NCI-H446 (cell line): ENCODE measurements at regions not wholly inside any gene's neighbourhood (a gene's known extent, or its start where the extent isn't known, plus 50 kb on each side); places are given as distances from the start of the nearest gene placed in this dataset.

Experiments
- DNase-seq, 2 experiments: peaks; one replicate each; lab custom pipeline; 2025; lab: John Stamatoyannopoulos, UW

DNA sequence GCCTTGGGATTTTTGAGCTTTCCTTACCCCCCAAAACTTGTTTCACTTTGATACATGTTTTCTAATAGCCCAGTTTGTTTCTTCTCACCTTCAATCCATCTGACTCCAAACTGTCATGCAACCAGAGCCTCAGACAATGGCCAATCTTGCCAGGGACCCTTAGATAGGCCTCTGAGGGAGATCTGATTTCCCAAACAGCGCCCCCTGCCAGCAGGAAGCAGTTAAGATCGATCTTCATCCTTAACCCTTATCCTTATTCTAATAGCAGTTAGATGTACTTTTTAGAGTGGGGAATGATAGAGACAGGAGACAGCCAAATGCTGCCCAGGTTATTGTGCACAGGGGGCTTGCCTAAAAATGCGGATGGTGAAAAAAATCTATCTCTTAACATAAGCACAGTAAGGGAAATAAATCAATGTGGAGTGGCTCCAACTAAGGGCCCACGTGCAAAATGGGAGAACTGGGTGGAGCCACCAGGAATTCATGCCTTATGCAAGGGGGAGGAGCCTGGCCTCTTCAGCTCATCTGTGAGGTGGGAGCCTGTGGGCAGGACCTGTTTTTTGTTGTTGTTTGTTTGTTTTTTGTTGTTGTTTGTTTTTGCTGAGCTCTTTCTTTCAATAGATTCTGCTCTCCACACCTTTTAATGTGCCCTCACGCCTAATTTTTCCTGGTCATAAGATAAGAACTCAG, 833.6 kb upstream of the AGA start:
- no peak for DNase-seq

DNA sequence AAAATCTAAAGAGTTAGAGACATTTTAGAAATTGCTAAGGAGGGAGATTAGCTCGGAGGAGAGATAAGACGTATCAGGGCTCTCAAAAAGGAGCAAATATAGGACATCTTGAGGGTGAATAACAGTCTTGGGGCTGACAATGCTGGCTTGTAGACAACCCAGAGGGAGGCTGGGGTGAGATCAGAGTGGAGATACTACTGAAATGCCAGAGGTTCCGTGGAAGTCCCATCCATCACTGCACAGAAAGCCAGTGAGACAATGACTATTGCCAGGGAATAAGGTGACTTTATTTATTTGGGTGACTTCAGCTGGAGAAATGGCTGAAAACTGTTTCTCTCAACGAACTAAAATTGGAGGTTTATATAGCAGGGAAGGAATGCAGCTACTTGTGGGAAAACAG, 838.1 kb upstream of the AGA start:
- DNase-seq: no peak

DNA sequence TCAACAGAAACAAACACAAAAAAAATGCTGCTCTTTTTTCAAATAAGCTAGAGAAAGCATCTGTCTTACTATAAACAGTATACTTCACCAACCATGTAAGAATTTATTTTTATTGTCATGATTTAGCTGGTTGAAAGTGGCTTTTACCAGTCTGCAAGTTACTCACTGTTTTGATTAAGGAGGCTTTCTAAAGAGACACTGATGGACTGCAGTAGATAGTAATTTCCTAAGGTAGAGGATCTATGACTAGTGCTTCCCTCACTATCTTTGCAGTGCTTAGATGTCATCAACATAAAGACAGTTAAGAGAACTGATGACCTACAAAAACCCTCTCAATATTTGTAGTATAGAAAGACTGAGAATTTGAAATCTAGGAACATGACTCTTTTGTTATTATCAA, 846.2 kb upstream of the AGA start:
- no peak for DNase-seq

DNA sequence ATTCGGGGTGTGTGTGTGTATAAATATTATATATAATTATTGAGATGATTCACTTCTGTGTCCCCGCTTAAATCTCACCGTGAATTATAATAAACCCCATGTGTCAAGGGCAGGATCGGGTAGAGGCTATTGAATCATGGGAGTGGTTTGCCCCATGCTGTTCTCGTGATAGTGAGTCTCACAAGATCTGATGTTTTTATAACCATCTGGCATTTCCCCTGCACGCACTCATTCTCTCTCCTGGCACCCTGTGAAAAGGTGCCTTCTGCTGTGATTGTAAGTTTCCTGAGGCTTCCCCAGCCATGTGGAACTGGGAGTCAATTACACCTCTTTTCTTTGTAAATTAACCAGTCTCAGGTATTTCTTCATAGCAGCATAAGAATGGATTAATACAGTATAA, 851.4 kb upstream of the AGA start:
- DNase-seq: no peak

DNA sequence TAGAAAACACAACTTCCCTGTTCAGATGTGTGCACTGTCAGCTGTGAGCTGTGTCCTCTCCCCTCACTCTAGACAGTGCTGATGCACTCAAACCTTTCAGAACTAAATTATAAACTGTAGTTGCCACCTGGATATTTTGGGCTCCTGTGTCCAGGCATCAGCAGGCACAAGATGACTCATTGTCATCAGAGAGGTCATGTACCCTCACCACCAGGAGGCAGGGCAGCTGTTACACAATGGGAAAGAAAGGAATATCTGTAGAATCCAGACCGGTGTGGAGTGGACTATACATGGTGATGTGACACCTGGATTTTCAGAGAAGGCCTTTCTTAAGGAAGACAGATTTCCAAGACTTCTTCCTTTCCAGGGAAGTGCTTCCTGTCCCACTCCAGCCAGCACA, 854.4 kb upstream of the AGA start:
- DNase-seq: no peak

DNA sequence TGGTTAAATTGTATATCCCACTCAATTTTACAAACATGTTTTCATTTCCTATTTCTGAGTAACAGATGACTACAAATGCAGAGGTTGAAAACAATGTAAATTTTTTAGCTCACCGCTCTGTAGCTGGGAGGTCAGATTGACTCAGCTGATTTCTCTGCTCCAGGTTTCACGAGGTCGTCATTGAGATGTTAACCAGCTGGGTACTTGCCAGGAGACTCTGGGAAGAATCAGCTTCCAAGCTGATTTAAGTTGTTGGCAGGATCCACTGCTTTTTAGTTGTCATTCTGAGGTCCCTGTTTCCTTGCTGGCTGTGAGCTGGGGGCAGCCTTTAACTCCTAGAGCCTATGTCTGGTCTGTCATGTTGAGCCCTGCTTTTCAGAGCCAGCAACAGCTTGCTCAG, 864.3 kb upstream of the AGA start:
- DNase-seq: no peak

DNA sequence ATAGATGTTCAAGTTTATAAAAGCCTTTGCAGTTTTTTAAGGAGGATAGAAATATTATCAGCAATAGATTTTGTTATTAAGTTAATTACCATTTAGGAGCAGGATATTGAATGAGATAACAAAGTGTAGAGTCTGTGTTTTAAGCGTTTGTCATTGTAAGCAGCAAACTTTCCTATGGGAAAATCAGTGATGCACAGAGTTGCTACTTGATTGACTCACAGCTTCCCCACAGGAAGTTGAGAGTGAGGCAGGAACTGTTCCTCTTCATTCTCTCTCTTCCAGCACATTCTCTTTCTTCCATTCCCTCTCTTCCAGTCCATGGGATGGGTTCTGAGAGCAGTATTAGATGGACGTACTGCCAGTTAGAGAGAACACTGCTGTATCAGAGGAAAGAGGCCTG, 867.7 kb upstream of the AGA start:
- DNase-seq: no peak

DNA sequence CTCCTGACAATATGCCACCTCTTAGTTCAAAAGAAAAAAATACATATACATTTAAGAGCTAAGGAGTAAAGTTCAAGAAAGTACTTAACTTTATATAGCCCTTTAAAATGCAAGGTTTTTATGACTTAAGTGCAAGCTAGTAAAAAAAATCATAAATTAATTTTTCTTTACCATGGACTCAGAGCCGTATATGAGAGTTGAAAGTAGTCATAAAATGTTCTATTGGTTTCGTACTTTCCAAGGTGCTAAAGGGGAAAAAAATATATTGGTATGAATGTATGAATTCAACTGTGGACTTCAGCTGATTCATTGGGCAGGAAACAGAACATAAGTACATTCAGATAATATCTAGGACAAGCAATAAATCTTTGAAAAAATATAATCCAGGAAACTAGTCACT, 869.8 kb upstream of the AGA start:
- no peak for DNase-seq

DNA sequence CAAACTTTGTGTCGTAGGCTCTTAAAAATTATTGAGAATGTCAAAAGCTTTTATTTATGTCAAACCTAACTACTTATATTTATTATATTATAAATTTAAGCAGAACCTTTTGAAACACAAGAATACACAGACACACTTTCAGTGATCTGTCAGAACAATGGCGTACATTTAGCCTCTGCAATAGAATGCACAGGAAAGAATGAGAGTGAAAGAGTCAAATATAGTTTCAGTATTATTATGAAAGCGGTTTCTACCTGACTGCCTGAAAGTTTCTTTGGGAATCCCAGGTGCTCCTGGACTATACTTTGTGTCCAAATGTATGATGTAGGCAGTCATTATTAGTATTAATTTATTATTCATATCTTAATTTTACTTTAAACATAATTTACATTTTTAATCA, 872.0 kb upstream of the AGA start:
- DNase-seq: no peak

DNA sequence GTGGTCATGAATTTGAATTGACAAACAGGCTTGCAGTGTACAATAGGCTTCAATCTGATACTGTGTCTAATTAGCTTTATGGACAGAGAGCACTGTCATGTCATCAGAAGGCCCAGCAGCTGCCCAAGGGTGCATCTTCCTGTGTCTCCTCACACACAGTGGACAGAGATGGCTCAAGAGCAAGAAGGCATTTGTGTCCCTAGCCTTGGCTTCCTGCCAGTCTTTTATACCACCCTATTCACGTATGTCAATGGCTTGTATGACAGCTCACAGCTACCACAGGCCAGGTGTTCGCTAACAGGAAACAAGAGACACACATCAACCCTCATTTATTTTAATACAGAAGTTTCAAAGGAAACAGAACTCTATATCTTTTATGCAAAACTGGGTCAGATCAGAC, 874.0 kb upstream of the AGA start:
- DNase-seq: no peak

DNA sequence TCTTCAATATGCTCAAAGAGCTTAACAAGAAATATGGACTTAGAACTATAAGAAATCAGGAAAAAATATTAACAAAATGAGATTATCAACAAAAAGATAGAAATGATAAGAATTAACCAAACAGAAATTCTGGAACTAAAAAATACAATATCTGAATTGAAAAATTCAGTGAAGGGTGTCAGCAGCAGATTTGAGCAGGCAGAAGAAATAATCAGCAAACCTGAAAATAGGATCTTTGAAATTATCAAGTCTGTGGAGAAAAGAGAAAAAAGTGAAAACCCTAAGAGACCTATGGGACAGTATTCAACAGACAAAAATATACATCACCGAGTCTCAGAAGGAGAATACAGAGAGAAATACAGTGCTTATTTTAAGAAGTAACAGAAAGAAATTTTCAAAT, 877.8 kb upstream of the AGA start:
- no peak for DNase-seq

DNA sequence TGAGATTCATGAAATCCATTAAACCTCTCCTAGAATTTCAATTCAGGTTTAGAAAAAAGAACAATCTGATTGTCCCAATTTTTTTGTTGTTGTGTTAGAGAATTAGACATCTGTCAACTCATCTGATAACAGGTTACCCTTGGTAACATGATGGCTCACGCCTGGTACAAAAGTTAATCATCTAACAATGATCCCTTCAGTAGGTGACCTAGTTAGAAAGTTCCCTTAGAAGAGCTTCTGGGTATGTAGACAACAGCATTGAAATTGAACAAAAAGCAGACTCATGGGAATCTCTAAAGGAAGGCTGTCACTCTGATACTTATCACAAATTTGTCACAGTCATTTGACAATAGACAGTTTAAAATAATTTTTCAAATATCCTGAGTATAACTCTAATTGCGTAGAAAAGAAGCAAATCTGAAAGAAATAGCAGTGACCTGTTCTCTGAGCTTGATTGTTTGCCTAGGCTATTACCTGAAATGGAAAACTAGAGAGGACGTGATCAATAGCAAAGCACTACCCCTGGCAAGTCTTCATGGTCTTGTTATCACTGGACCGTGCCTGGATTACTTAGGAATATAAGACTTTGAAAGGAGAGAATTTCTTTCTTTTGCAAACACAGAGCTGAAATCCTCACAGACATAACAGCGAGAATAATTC, 880.4 kb upstream of the AGA start:
- DNase-seq: no peak

DNA sequence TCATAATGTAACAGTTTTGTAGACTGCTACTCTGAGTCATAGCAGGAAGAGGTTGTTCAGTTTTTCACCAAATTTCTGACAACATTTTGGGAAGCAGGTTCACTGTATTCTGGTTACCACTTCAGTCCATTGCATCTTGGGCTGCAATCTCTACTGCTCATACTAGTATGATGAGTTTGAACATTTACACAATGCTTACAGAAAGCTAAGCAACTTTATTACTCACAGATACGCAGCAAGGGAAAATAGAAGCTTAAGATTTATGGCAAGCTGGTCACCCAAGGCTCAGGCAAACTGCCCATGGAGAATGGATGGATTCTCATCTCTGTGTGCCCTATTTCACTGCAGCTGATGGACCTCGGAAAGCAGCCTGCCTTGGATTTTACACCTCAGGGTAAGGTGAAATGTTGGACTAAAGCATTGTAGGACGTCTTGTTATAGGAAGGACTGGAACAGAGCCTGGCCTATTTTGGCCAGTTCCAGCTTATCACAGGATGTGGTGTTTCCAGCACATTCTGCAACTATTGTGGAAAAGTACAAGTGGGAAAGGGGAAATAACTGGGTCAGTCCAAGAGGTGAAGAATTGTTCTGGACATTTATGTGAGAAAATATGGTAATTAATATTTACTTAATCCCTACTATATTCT, 887.1 kb upstream of the AGA start:
- DNase-seq: no peak

DNA sequence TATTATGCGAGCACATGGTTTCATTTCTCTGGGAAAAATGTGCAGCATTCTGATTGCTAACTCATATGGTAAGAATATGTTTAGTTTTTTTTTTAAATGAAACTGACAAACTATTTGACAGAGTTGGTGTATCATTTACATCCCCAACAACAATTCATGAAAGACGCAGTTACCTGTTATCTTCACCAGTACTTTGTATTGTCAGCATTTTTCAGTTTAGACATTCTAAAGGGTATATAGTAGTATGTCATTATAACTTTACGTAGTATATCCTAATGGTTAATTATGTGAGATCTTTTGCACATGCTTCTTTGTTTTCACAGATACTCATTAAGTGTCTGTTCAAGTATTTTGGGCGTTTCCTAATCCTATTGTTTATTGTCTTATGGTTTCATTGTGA, 891.1 kb upstream of the AGA start:
- no peak for DNase-seq

DNA sequence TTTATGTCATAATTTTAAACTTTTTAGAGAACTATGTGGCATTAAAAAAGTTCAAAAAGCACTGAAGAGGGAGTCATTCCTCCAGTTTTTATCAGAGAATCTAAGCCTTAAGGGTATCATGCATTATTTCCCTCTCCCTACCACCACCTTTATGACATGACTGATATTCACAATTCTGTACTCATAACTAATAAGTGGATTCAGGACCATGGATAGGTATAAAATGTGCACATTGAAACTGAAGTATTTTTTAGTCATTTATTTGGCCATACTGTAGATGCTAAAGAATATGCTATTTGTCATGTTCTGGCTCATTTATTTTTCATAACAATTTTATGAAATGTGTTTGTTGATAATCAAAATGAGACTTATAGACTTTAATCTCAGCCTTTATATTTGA, 897.5 kb upstream of the AGA start:
- no peak for DNase-seq

DNA sequence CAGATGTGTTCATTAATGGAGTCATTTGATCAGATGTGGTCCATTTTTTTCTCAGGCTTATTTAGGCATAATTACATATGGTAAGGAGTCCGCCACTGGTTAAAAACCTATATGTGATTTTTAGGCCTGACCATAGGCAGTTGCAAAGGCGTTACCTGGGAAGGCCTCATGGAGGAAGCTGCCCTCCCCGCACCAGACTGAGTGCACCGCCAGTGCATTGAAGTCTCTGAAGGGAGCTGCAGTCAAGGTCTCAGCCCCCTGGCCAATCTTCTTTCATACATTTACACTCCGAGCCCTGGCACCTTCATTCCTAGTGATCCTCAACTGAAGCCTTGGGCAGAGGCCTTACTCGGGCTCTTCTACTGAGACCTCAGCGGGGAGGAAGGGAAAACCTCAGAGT, 898.2 kb upstream of the AGA start:
- DNase-seq: no peak

DNA sequence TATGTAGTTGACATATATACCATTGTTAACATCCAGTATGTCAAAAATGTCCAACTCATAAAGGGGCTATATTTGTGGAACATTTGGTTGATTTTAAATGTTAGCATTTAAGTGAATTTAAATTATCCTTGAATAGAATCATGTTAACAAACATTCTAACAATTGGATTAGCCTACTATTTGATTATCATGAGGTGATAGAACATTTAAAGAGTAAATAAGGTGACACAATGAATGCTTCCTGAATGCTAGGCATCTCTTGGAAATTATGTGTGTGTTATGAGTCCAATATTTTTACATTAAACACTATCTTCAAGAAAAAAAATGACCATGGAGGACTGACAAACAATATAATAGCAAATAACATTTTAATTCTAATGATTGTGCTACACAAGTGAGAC, 901.9 kb upstream of the AGA start:
- no peak for DNase-seq

DNA sequence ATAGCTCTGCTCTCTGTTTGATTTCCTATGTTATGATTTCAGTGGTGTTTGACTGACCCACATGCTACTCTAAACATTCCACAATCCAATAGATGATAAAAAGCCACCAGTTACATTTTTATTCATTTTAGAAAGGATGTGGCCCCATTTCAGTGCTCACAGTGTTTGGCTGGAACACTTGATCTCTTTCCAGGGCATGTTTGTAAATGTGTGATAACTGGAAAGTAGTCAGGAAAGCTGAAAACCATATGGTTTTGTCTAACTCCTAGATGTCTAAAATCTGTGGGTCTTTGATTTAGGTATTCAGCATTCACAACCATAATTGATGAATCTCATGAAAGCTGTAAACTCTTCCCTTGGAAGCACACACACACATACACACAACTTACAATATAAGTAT, 904.9 kb upstream of the AGA start:
- no peak for DNase-seq

DNA sequence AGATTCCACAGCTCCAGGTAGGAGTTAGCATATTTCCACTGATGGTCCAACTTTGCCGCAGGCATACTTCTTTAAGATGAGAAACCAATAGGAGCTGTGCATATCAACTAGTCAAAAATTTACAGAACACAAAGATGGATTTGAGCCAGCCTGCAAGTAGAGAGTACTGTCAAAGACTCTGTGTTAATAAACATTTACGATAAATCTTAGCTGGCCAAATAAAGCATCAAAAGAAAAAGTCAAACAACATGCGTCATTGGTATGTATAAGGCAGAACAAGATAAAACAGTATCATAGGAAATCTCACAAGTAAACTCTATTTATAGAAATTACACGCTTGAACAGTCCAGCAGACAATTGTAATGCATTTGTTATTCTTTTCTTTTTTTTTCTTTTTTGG, 907.4 kb upstream of the AGA start:
- no peak for DNase-seq

DNA sequence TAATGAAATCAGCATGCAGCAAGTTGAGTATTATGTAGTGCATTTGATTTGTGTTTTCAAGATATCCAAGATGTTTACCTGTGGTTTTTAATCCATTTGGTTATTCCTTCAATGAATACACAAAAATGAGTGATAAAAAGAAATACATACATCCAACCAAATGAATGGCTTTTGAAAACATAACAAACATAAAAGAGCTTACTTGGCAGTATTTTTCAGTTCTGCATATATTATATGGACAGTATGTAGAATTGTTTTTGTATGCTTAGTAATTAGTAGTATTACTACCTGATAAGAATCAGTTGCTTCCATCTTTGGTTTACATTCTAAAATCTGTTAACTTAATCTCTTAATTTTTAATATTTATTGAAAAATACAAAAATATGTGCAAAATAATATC, 908.9 kb upstream of the AGA start:
- no peak for DNase-seq

DNA sequence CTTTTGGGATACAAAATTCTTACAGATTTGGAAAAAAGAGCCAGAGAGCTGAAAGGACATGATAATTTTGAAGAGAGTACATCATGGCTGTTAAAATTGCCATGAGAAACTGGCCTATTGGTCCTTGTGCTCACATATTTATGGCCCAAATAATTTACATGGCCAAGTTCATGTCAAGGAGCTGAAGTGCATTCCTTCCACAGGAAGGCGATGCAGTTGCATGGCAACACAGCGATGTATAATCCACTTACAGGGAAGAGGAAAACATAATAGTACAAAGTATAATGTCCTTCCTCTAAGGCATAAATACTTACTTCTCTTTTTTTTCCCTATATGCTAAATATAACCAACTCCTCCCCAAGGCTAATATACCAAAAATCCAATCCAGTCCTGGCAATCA, 914.5 kb upstream of the AGA start:
- no peak for DNase-seq

DNA sequence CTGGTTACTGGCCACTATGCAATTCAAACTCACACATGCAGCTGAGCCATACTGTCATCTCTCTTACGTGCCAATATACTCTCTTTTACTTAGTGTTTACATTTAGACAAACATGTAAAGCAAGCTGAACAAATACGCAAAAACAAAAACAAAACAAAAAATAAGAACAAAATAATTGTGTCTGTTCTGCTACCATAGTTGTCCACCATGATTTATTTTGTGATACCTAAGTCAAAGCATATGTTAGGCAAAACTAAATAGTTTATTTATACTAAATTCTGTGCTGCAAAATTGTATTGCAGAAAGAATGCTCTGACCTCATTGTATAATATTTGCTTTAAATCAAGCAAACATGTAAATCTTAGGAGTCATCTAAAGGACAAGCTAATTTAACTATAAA, 943.2 kb upstream of the AGA start:
- DNase-seq: no peak

DNA sequence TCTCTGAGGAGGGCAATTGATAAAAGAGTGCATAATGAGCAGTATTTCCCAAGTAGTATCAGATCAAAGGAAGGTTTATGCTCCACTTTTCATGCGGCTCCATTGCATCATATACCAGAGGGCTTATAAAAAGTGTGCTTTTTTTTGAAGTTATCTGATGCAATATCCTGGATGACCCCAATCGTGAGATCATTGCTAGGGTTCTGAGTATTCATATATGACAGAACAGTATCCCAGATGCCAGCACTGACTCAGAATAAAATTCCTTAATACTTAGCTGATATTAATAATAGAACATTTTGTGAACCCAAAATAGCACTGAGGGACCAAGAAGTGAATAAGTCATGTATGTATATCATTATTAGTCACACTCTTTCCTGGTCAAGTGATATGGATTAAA, 945.5 kb upstream of the AGA start:
- no peak for DNase-seq

DNA sequence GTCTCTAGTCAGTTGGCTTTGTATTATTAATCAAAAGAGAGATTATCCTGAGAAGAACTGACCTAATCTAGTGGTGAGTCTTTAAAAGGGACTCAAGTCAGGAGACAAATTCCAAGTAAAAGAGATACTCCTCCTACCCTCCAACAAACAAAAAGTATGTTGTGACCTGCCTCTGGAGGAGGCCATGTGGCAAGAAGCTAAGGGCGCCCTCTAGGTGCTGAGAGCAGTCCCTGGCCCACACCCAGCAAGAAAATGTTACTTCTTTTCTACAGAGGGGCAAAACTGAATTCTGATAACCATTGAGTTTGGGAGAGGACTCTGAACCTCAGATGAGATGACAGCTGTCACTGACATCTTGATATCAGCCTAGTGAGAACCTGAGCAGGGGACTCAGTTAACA, 953.6 kb upstream of the AGA start:
- no peak for DNase-seq
